Muscle of back (tissue), 3 donors: ENCODE measurements at regions not wholly inside any gene's neighbourhood (a gene's known extent, or its start where the extent isn't known, plus 50 kb on each side); places are given as distances from the start of the nearest gene placed in this dataset.

ENCODE experiments used
- DNase-seq, 3 donors: peaks; one replicate each; pipeline versions ENCODE4 v3.0.0 to v3.0.0-alpha.2; 2013

- DNase-seq, result no peak
Measured at GRCh38 chr20:8935878-8936277, 133.0 kb upstream of the PLCB4 start.

GRCh38 chr20:8938532-8938931, 130.4 kb upstream of the PLCB4 start:
- no peak for DNase-seq

GRCh38 chr20:8940326-8940725, 128.6 kb upstream of the PLCB4 start:
- DNase-seq, result no peak

DNA sequence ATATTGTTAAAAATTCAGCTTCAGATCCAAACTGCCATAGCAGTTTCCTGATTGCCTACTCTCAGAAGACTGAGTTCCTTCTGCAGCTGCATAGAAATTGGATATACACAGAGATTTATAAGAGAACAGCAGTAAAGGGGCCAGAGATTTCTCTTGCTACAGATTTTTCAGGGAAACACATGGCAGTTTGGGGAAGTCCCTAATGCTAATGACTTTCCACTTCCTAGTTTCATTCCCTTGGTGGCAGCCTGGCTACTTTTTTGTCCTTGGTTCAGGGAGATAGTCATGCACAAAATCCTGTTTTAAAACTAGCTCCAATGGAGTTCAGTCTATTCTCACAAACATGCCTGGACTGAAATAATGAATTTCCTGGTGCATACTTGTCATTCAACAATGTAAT, 125.3 kb upstream of the PLCB4 start:
- peak in 1 of 3 donors; percentile 51 for DNase-seq

- peak; percentile 32 to 87 (median 63) for DNase-seq
Measured at GRCh38 chr20:8946036-8946940, 122.6 kb upstream of the PLCB4 start.

- peak in 1 of 3 donors; percentile 54 for DNase-seq
Measured at GRCh38 chr20:8948442-8949020, 120.4 kb upstream of the PLCB4 start.

GRCh38 chr20:8951164-8951563, 117.7 kb upstream of the PLCB4 start:
- no peak for DNase-seq

GRCh38 chr20:8952721-8953120, 116.2 kb upstream of the PLCB4 start:
- DNase-seq, result no peak

GRCh38 chr20:8953300-8953699, 115.6 kb upstream of the PLCB4 start:
- DNase-seq, result no peak

- no peak for DNase-seq
Measured at GRCh38 chr20:8960241-8960640, 108.6 kb upstream of the PLCB4 start.

GRCh38 chr20:8963330-8963729, 105.6 kb upstream of the PLCB4 start:
- no peak for DNase-seq

- no peak for DNase-seq
Measured at GRCh38 chr20:8964959-8965562, 103.8 kb upstream of the PLCB4 start.

DNA sequence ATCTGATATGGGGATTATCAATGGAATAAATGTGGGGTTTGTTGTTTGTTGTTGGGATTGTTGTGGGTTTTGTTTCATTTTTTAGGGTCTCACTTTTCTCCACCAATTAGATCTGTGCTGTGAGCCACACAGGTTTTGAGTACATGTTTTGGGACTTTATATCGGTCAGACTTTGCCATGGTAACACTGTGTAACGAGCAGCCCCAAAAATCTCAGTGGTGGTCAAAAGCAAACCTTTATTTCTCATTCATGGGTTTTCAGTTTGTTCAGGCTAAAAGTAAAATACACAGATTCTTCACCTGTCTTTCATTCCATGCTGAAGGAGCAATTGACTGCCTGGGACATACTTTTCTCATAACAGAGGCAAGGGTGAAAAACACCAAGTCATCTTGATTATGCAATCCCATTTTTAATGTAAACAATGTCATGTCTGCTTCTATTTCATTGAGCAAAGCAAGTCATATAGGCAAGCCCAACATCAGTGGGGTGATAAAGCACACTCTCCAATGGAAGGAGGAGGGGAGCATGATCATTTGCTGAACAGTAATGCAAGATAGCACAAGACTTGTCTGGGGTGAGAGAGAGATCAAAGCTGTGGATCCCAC, 101.1 kb upstream of the PLCB4 start:
- no peak for DNase-seq

- DNase-seq, result no peak
Measured at GRCh38 chr20:8969146-8969583, 99.7 kb upstream of the PLCB4 start.

GRCh38 chr20:8971669-8972316, 97.1 kb upstream of the PLCB4 start:
- no peak for DNase-seq

DNA sequence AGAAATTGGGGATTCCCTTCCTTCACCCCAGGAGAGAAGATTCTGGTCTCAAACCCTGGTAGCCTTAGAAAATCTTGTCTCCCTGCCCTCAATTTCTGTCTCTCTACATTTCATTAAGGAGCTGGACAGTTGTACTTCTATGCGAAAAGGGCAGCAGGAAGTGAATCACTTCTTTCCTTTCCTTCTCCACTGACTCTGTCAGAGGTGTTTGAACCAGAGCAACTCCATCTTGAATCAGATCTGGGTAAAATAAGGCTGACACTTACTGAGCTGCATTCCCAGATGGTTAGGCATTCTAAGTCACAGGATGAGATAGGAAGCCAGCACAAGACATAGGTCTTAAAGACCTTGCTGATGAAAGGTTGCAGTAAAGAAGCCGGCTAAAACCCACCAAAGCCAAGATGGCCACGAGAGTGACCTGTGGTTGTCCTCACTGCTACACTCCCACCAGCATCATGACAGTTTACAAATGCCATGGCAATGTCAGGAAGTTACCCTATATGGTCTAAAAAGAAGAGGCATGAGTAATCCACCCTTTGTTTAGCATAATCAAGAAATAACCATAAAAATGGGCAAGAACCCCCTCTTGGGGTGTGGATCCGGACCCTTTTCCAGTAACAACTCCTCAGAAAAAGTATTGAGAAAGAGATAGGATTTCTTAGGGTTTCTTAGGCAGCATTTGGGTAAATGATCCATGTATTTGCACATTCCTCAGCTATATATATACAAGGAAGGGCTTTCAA, 95.8 kb upstream of the PLCB4 start:
- no peak for DNase-seq

DNA sequence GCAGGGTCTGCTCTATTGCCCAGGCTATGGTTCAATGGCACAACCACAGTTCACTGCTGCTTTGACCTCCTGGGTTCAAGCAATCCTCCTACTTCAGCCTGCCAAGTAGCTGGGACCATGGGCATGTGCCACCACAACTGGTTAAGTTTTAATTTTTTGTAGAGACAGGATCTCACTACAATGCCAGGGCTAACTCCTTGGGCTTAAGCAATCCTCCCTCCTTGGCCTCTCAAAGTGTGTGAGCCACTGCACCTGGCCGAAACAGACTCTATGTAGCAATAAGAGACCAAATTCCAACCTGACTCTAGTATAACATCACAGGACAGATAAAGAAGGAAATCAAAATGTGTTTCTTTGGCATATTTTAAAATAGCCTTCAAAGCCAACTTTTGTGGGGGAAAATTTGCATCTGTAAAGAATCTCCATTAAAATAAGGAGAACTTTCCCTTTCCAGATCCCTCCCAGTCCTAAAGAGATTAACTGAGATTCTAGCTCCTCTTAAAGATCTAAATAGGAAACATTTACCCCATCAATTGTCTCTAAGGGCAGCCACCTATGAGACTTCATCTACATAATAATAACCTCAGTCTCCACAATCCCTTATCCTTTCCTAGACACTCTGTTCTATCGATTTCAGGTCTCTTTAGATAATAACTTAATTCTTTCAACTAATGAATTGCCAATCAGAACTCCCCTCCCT, 94.7 kb upstream of the PLCB4 start:
- DNase-seq, result no peak

- DNase-seq, result no peak
Measured at GRCh38 chr20:8981482-8981881, 87.4 kb upstream of the PLCB4 start.

DNA sequence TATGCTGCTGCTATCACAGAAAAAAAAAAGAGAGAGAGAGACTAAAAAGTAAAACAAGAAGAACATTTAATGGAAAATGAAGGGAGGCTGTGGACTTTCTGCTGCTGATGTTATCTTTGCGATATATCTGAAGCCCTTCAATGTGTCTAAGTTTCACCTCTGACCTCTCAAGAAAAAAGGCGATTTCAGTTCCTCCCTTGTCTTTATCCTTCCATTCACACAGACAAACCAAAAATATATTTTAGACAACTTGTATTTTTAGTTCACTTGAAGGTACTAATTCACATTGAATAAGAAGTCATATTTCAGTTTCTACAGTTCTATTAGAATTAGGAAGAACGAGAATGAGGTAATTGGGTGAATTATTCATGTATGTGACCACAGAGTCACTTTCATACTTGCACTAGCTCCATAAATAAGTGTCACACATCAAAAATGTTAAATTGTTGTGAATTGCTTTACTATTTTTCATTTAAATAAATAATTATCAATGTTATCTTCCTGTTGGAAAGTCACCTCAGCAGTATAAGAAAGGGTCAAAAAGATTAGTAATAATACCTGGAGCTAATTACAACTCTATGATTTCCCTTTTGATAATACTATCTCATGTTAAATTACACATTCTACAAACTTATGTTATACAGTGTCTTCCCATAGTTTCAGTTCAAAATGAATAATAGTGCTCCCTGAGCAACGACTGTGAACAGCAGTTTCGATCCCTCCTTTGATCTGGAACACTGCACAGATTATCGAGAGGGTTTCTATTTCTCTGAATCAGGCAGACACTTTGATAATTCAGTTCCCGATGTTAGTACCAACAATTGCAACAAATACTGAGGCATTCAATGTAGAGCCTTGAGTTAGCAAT, 85.2 kb upstream of the PLCB4 start:
- no peak for DNase-seq

DNA sequence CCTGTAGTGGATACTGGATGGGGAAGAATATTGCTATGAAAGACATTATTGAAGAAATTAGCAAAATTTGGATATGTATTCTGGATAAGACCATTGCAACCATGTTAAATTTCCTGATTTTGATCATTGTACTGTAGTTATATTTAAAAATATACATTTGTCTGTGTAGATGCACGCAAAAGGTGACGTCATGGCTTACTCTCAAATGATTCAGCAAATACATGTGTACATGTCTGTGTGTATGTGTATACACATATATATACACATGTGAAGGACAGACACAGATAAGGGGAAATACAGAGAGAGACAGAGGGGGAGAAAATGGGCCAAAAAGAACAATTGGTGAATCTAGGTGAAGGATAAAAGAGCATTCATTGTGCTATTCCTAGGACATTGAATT, 82.3 kb upstream of the PLCB4 start:
- no peak for DNase-seq
